ENCODE measurements at regions not wholly inside any gene's neighbourhood (a gene's known extent, or its start where the extent isn't known, plus 50 kb on each side); places are given as distances from the start of the nearest gene placed in this dataset.

- Histone ChIP-seq H3K27ac (ENCODE audit: low read depth, low read length) (no peak overlapping the region), H3K9me3 (ENCODE audit: control insufficient read depth, insufficient read depth, low read length) (peaks cover 19% of the 10 kb centered on the region), H3K27me3 (ENCODE audit: control insufficient read depth, insufficient read depth, low read length) (no peaks in the 10 kb centered on the region), H3K4me3 (ENCODE audit: low read depth, low read length) (no peak overlapping the region)
- no peak for DNase-seq (ENCODE audit: low read depth, low spot score)
- POLR2A ChIA-PET = no interaction called here
- CTCF ChIA-PET = no interaction called here
- TF ChIP-seq CTCF (IDR thresholded peaks at IDR 0.05; ENCODE audit: low read depth, low read length) = no peak
These were observed 807.2 kb upstream of the NDST4 start for GRCh38 chr4:115920637-115921036.

GRCh38 chr4:115918149-115918548, 804.7 kb upstream of the NDST4 start:
- H3K27ac ChIP-seq (ENCODE audit: low read depth, low read length) = no peak overlapping the region
- ChIA-PET POLR2A (no interaction called here), CTCF (no interaction called here)
- no peak for TF ChIP-seq CTCF (IDR thresholded peaks at IDR 0.05; ENCODE audit: low read depth, low read length)
- DNase-seq (ENCODE audit: low read depth, low spot score) = no peak
- no peaks in the 10 kb centered on the region for H3K27me3 ChIP-seq (ENCODE audit: control insufficient read depth, insufficient read depth, low read length)
- H3K9me3 ChIP-seq (ENCODE audit: control insufficient read depth, insufficient read depth, low read length) = peaks cover 22% of the 10 kb centered on the region
- no peak overlapping the region for H3K4me3 ChIP-seq (ENCODE audit: low read depth, low read length)

GRCh38 chr4:115906428-115906827, 793.0 kb upstream of the NDST4 start:
- DNase-seq (ENCODE audit: low read depth, low spot score) = no peak
- Histone ChIP-seq H3K9me3 (ENCODE audit: control insufficient read depth, insufficient read depth, low read length) (peaks cover 12% of the 10 kb centered on the region), H3K27ac (ENCODE audit: low read depth, low read length) (no peak overlapping the region), H3K4me3 (ENCODE audit: low read depth, low read length) (no peak overlapping the region), H3K27me3 (ENCODE audit: control insufficient read depth, insufficient read depth, low read length) (no peaks in the 10 kb centered on the region)
- no peak for TF ChIP-seq CTCF (IDR thresholded peaks at IDR 0.05; ENCODE audit: low read depth, low read length)
- CTCF ChIA-PET = no interaction called here
- POLR2A ChIA-PET = no interaction called here

GRCh38 chr4:115883847-115884246, 770.4 kb upstream of the NDST4 start:
- Histone ChIP-seq H3K27me3 (ENCODE audit: control insufficient read depth, insufficient read depth, low read length) (no peaks in the 10 kb centered on the region), H3K4me3 (ENCODE audit: low read depth, low read length) (no peak overlapping the region), H3K9me3 (ENCODE audit: control insufficient read depth, insufficient read depth, low read length) (peaks cover 9% of the 10 kb centered on the region), H3K27ac (ENCODE audit: low read depth, low read length) (no peak overlapping the region)
- CTCF ChIA-PET = no interaction called here
- DNase-seq (ENCODE audit: low read depth, low spot score) = no peak
- POLR2A ChIA-PET = no interaction called here
- no peak for TF ChIP-seq CTCF (IDR thresholded peaks at IDR 0.05; ENCODE audit: low read depth, low read length)

GRCh38 chr4:115883231-115883630, 769.8 kb upstream of the NDST4 start:
- POLR2A ChIA-PET = no interaction called here

More at GRCh38 chr4:115883231-115883630, 769.8 kb upstream of the NDST4 start:
- no peak for DNase-seq (ENCODE audit: low read depth, low spot score)
- CTCF ChIA-PET = no interaction called here
- no peak for TF ChIP-seq CTCF (IDR thresholded peaks at IDR 0.05; ENCODE audit: low read depth, low read length)
- Histone ChIP-seq H3K27ac (ENCODE audit: low read depth, low read length) (no peak overlapping the region), H3K9me3 (ENCODE audit: control insufficient read depth, insufficient read depth, low read length) (peaks cover 9% of the 10 kb centered on the region), H3K27me3 (ENCODE audit: control insufficient read depth, insufficient read depth, low read length) (no peaks in the 10 kb centered on the region), H3K4me3 (ENCODE audit: low read depth, low read length) (no peak overlapping the region)

Measured in AG04450 (cell line).